SW 1271 (cell line): ENCODE measurements at regions not wholly inside any gene's neighbourhood (a gene's known extent, or its start where the extent isn't known, plus 50 kb on each side); places are given as distances from the start of the nearest gene placed in this dataset.

Experiments
- DNase-seq, 2 experiments: peaks; one replicate each; lab custom pipeline; 2025; lab: John Stamatoyannopoulos, UW

DNA sequence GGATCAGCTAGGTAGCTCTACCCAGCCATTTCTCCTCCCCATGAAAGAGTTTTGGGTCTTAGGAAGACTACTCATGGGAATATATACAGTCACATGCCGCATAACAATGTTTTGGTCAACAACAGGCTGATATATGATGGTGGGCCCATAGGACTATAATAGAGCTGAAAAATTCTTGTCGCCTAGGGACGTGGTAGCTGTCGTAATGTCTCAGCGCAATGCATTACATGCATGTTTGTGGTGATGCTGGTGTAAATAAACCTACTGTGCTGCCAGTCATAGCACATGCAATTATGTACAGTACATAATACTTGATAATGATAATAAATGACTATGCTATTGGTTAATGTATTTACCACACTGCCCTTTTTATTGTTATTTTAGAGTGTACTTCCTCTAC lies 78.2 kb upstream of the DLX6 start:
- DNase-seq, result no peak

DNA sequence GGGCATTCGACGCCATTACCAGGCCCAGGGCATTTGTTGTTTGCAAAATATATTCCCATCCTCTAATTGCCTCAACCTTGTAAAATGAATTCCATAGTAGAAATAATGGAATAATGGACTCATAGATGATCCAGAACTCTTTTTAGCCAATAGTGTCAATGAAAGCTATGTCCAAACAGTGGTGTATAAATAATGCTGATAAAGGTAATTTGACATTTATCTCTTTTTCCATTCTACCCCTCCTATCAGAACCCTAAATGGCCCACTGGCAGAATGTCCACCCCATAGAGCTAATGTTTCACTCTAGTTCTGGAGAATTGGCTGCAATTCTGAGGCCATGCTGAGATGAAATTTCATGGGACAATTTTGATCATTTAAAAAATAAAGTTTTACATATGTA lies 76.4 kb upstream of the DLX6 start:
- DNase-seq, result no peak

DNA sequence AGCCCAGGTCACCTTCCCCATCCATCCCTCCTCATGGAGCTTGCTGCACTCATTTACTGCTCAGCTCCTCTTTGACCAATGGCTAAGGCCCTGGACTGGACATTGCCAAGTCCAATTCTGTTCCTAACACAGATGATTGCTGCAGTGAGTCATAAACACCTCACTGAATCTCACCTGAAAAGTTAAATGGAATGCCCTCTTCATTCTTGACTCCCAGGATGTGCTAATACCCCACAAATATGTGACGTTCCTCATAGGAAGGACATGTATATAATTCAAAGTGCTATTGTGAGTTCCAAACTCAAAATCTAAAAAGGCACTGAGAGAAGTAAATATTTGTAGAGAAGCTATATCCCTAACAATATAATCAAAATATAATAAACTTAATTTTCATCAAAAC lies 73.5 kb upstream of the DLX6 start:
- no peak for DNase-seq

DNA sequence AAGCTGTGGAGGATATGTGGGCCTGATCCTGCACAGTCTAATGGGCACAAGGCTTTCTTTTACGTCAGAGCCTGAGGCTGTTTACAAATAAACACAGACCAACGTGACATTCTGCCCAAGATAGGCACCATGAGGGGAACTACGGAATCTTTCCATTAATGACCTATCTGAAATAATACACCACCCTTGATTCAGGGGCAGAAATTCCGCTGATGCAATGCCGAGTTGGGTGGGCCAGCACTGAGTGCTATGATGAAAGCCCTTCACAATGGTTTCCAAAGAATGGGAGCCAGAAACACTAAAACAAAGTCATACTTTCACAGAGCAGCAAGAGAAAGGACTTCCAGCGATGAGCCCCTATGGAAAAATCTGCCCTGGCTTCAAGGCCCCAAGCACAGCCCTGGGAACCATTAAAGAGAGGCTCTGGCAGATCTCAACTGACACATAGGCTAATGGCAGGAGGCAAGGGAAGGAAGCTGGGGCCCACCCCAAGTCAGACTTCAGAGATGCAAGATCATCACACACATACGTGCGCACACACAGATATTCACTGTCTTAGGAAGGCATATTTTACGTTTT lies 72.2 kb upstream of the DLX6 start:
- no peak for DNase-seq

DNA sequence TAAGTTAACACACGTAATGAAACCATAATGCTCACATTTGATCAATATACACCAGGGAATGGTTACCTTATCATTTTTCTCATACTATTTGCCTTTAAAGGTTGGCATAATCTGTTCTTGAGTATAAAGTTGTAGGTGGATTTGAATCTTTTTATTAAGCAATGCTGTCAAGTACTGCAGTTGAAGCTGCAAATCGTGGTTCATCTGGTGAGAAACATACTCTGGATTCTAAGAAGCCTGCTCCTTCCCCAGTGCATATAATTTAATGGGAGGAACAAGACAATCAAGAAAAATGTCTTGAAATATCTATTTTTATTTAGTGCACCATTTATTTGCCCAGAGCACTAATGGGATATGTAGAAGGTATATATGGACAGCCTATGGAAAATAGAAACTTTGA lies 68.7 kb upstream of the DLX6 start:
- no peak for DNase-seq

DNA sequence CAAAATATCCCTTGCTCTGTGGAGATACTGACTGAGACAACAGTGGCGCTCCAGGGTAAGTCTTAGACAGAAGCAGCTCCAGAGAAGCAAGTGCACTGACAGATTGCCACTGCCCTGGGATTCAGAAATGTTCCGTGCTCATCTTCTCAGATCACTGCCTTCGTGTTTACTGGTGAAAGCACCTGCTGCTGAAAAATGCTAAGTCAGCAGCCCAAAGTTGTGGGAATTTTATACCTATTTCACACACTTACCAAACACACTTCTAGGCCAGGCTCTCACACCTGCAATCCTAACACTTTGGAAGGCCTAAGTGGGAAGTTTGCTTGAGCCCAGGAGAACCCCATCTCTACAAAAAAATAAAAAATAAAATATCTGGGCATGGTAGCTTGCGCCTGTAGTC lies 63.2 kb upstream of the DLX6 start:
- no peak for DNase-seq

DNA sequence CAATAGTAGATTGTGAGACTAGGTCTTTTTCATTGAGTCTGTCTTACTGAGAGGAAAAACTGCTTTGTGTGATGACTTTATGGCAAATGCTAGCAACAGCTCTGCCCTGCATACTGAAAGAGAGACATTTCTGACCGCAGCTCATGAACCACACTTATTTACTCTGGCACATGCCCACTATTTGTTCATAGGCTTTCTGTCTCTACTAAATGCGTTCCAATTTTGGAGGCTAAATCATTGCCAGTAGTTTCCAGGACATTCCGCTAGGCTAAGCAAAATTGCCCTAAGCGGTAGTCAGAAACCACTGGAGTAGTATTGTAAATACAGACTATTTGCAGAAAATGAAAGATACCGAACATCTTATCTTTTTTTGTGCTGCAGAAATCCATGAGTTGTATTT lies 55.6 kb upstream of the DLX6 start:
- no peak for DNase-seq

DNA sequence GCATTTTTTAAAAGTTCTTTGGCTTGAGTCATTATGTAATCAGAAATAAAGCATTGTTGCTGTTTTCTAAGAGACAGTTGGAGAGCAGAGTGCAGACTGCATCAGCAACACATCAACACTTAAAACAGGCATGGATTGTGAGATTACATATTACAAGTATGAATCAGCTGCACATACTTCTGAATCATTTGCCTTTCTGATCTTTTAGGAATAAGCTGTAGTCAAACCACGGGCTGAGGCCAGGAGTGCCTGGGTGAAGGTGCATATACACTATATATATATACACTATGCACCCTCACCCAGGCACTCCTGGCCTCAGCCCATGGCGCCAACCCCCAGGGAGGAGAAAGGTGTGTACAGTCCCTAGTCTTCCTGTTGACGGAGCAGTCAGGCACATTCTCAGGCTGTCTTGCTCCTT lies 52.4 kb upstream of the DLX6 start:
- no peak for DNase-seq

DNA sequence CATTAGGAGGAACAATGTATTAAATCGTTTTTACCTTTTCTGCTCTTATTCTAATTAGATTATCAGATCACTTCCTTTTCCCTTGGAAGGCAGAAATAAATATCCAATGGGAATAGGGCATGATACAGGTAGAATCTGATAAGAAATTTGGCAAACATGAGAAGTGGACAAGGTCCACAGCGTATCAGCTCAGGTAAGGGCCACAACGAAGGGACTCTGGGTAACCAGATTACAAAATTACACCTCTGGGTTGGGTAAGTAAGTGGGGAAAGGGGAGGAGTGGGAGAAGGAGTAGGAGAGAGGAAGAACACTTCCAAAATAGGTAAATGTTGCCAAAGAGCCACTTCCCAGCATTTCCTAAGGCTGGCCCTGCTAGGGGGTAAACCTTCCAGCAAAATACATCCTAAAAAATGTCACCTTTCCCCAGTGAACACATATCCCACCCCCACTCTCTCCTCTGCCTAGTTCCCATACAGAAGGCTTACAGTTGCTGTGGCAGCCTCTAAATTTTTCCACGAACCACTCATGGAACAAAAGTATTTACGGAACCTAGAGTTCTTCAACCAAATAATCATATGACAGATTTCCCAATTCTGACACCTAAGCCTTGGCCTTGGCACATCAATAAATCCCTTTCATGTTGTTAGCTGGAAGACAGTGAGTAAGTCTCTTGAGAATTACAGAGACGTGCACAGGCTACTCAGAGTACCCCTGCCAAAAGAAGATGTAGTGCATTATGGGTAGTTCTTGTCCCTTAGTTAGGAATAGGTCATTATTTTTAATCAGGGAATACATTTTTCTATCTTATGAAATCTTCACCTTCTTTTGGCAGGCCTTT lies 51.5 kb upstream of the DLX6 start:
- no peak for DNase-seq
